Osteoblast (primary cell): ENCODE measurements at regions not wholly inside any gene's neighbourhood (a gene's known extent, or its start where the extent isn't known, plus 50 kb on each side); places are given as distances from the start of the nearest gene placed in this dataset.

ENCODE experiments used
- DNase-seq: peaks from one replicate; pipeline ENCODE4 v3.0.0; 2011; ENCODE audit warnings: low spot score, mixed read lengths; ENCODE audit not compliant: insufficient read length; ENCODE audit errors: missing footprints
- H2AFZ ChIP-seq: 2 replicates; pipeline ENCODE4 v1.6.0; 2011; ENCODE audit warnings: mild to moderate bottlenecking, low read length
- H3K27ac ChIP-seq: 2 replicates; pipeline ENCODE4 v1.5.1; 2011; ENCODE audit warnings: mild to moderate bottlenecking, low read depth, low read length, moderate library complexity
- H3K27me3 ChIP-seq: 2 replicates; pipeline ENCODE4 v1.6.0; 2012; ENCODE audit warnings: mild to moderate bottlenecking, control low read depth, inconsistent platforms, low read length, moderate library complexity; ENCODE audit not compliant: insufficient read depth
- H3K36me3 ChIP-seq: 2 replicates; pipeline ENCODE4 v1.5.1; 2011; ENCODE audit warnings: mild to moderate bottlenecking, low read length, control low read depth, moderate library complexity; ENCODE audit not compliant: insufficient read depth
- H3K4me1 ChIP-seq: 2 replicates; pipeline ENCODE4 v1.5.1; 2011; ENCODE audit warnings: mild to moderate bottlenecking, low read length, control low read depth, moderate library complexity; ENCODE audit not compliant: insufficient read depth
- H3K4me2 ChIP-seq: 2 replicates; pipeline ENCODE4 v1.6.0; 2011; ENCODE audit warnings: mild to moderate bottlenecking, low read length; ENCODE audit not compliant: insufficient read depth
- H3K4me3 ChIP-seq: fragments of 200-600 bp; sonication (generic); 3 replicates; pipeline ENCODE4 v1.5.1; 2012; ENCODE audit warnings: mild to moderate bottlenecking, low read length, inconsistent platforms; ENCODE audit not compliant: insufficient read depth
- H3K79me2 ChIP-seq: 2 replicates; pipeline ENCODE4 v1.6.0; 2012; ENCODE audit warnings: mild to moderate bottlenecking, low read length, control low read depth, inconsistent platforms; ENCODE audit not compliant: insufficient read depth
- H3K9me3 ChIP-seq: 2 replicates; pipeline ENCODE4 v1.5.1; 2011; ENCODE audit warnings: low read depth, low read length, control low read depth
- H4K20me1 ChIP-seq: 2 replicates; pipeline ENCODE4 v1.6.0; 2012; ENCODE audit warnings: mild to moderate bottlenecking, low read length, control low read depth; ENCODE audit not compliant: insufficient read depth
- TF ChIP-seq, protein P1 (sequence below): IDR thresholded peaks from 2 replicates; pipeline ENCODE4 v1.5.1; 2011; ENCODE audit warnings: mild to moderate bottlenecking, low read depth, low read length, moderate library complexity; ENCODE audit errors: extremely low read depth

DNA sequence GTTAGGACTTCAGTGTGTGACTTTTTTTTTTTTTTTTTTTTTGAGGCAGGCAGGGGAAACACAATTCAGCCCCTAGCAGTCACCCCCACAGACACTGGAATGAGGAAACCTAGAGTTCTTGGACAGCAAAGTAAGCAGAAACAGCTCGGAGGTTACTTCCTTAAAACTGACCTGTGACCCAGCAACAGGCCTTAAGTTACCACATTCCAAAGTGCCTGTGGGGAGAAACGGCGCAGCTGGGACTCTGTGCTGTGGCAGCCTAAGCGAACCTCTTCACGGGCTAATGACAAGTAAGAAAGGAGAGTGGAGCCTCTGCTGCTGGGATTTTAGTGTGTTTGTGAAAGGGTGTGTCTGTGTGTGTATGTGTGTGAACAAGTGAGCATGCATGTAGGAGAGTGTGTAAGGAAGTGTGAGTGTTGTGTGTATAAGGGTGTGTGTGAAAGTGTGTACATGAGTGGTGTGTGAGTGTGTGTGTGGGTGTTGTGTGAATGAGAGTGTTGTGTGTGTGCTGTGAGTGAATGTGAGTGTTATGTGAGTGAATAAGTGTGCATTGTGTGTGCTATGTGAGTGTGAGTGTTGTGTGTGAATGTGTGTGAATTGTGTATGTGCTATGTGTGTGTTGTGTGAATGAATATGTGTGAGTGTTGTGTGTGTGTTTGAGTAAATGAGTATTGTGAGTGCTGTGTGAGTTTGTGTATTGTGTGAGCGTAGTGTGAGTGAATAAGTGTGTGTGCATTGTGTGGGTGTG lies 180.8 kb downstream of the BRINP2 start:
- Histone ChIP-seq H2AFZ (no peak overlapping the region), H4K20me1 (no peaks in the 10 kb centered on the region), H3K79me2 (no peaks in the 10 kb centered on the region), H3K9me3 (no peaks in the 10 kb centered on the region), H3K4me2 (no peak overlapping the region), H3K4me3 (no peak overlapping the region), H3K27me3 (no peaks in the 10 kb centered on the region), H3K36me3 (no peaks in the 10 kb centered on the region), H3K27ac (no peak overlapping the region), H3K4me1 (no peaks in the 10 kb centered on the region)
- TF ChIP-seq, protein P1, sequence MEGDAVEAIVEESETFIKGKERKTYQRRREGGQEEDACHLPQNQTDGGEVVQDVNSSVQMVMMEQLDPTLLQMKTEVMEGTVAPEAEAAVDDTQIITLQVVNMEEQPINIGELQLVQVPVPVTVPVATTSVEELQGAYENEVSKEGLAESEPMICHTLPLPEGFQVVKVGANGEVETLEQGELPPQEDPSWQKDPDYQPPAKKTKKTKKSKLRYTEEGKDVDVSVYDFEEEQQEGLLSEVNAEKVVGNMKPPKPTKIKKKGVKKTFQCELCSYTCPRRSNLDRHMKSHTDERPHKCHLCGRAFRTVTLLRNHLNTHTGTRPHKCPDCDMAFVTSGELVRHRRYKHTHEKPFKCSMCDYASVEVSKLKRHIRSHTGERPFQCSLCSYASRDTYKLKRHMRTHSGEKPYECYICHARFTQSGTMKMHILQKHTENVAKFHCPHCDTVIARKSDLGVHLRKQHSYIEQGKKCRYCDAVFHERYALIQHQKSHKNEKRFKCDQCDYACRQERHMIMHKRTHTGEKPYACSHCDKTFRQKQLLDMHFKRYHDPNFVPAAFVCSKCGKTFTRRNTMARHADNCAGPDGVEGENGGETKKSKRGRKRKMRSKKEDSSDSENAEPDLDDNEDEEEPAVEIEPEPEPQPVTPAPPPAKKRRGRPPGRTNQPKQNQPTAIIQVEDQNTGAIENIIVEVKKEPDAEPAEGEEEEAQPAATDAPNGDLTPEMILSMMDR: no peak
- peak; percentile 6 for DNase-seq

DNA sequence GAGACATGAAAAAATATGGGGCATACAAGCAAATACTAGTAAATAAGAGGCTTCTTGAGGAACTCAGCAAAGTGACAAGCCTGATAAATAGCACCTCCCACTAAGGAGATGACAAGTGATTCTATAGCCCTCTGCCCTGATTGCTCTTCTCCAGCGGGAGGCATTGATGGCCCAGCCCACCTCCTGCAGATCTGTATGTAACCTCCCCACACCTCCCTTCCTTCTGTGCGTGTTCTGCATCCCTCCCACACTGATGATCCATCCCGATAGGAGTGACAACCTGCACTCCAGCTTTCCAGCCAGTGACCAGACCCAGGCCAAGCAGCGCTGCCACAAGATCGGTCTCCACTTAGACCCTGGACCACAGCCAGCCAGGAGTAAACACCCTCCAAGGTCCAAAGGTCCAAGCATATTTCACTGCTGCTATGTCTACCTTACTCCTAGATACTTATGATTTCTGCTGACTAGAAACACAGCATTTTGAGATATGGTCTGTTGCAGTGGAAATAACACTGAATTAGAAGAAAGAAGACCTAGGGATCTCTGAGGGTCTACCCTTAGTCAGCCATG lies 176.1 kb downstream of the BRINP2 start:
- TF ChIP-seq, protein P1: no peak
- Histone ChIP-seq H3K4me1 (no peaks in the 10 kb centered on the region), H3K9me3 (no peaks in the 10 kb centered on the region), H3K36me3 (no peaks in the 10 kb centered on the region), H3K27ac (no peak overlapping the region), H3K27me3 (no peaks in the 10 kb centered on the region), H3K4me3 (no peak overlapping the region), H3K4me2 (no peak overlapping the region), H4K20me1 (no peaks in the 10 kb centered on the region), H3K79me2 (no peaks in the 10 kb centered on the region), H2AFZ (no peak overlapping the region)
- DNase-seq: no peak

DNA sequence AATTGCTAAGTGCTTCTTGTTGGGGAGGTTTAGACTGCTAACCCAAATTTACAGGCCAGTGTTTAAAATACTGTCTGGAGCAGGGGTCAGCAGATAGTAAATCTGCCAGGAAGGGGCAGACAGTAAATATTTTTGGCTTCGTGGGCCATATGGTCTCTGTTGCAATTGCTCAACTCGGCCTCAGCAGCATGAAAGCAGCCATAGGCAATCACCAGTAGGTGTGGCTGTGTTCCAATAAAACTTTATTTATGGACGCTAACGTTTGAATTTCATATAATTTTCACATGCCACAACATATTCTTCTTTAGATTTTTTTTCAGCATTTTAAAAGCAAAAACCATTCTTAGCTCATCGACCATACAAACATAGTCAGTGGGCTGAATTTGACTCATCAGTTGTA lies 172.7 kb downstream of the BRINP2 start:
- Histone ChIP-seq H3K4me3 (no peak overlapping the region), H2AFZ (no peak overlapping the region), H3K9me3 (no peaks in the 10 kb centered on the region), H3K27ac (no peak overlapping the region), H3K27me3 (no peaks in the 10 kb centered on the region), H3K4me2 (no peak overlapping the region), H3K79me2 (no peaks in the 10 kb centered on the region), H3K36me3 (no peaks in the 10 kb centered on the region), H4K20me1 (no peaks in the 10 kb centered on the region), H3K4me1 (no peaks in the 10 kb centered on the region)
- TF ChIP-seq, protein P1: no peak
- DNase-seq: no peak

DNA sequence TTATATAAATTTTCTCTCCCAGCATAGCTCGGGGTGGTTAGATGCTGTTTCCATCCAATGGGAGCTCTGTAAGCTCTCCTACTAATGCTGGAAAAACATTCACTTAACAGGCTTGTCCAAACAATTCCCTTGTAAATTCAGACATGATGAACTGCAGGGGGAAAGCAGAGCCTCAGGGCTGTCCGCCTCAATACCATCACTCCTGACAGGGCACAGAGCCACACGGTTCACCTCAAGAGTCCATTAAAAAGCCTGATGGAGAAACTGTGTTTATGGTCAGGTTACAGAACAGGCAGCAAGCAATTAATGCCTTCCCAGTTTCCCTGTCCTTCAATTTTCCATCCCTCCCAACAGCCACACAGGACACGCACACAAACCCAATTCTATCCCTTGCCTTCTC lies 171.0 kb downstream of the BRINP2 start:
- H3K36me3 ChIP-seq: no peaks in the 10 kb centered on the region

More for the DNA sequence above, 171.0 kb downstream of the BRINP2 start:
- Histone ChIP-seq H3K9me3 (no peaks in the 10 kb centered on the region), H3K4me2 (no peak overlapping the region), H3K4me1 (no peaks in the 10 kb centered on the region), H3K79me2 (no peaks in the 10 kb centered on the region), H3K27ac (no peak overlapping the region), H4K20me1 (no peaks in the 10 kb centered on the region), H3K27me3 (no peaks in the 10 kb centered on the region), H2AFZ (no peak overlapping the region), H3K4me3 (no peak overlapping the region)
- TF ChIP-seq, protein P1: no peak
- no peak for DNase-seq
